Astrocyte (in vitro differentiated cells and primary cell): ENCODE measurements at regions not wholly inside any gene's neighbourhood (a gene's known extent, or its start where the extent isn't known, plus 50 kb on each side); places are given as distances from the start of the nearest gene placed in this dataset.

Source experiments
- DNase-seq: peaks from one replicate; pipeline ENCODE4 v3.0.0-alpha.2; 2010; ENCODE audit warnings: low read depth
- FAIRE-seq: peaks from 2 replicates; lab custom pipeline; 2011; peaks lifted over from hg19 to GRCh38; lab: Jason Lieb, UNC
- H2AFZ ChIP-seq: 2 replicates; pipeline ENCODE4 v1.6.0; 2012; ENCODE audit warnings: low read depth, low read length, inconsistent platforms
- H3K27ac ChIP-seq: 2 replicates; pipeline ENCODE4 v1.5.1; 2011; ENCODE audit warnings: low read depth, low read length, inconsistent platforms
- H3K27me3 ChIP-seq: 2 replicates; pipeline ENCODE4 v1.6.0; 2011; ENCODE audit warnings: low read length, inconsistent platforms; ENCODE audit not compliant: insufficient read depth
- H3K36me3 ChIP-seq: 2 replicates; pipeline ENCODE4 v1.5.1; 2011; ENCODE audit warnings: low read length, inconsistent platforms; ENCODE audit not compliant: insufficient read depth
- H3K4me1 ChIP-seq: 2 replicates; pipeline ENCODE4 v1.5.1; 2011; ENCODE audit warnings: low read length, inconsistent platforms; ENCODE audit not compliant: insufficient read depth
- H3K4me2 ChIP-seq: 2 replicates; pipeline ENCODE4 v1.6.0; 2012; ENCODE audit warnings: low read length, inconsistent platforms
- H3K4me3 ChIP-seq: 2 replicates; pipeline ENCODE4 v1.5.1; 2011; ENCODE audit warnings: low read depth, mild to moderate bottlenecking, low read length, inconsistent platforms; ENCODE audit not compliant: insufficient read depth
- H3K79me2 ChIP-seq: 2 replicates; pipeline ENCODE4 v1.6.0; 2012; ENCODE audit warnings: mild to moderate bottlenecking, low read length, inconsistent platforms; ENCODE audit not compliant: insufficient read depth
- H3K9ac ChIP-seq: 2 replicates; pipeline ENCODE4 v1.6.0; 2012; ENCODE audit warnings: mild to moderate bottlenecking, low read length, inconsistent platforms
- H3K9me3 ChIP-seq: 2 replicates; pipeline ENCODE4 v1.5.1; 2012; ENCODE audit warnings: low read depth, mild to moderate bottlenecking, low read length, inconsistent platforms; ENCODE audit not compliant: insufficient read depth
- H4K20me1 ChIP-seq: 2 replicates; pipeline ENCODE4 v1.6.0; 2012; ENCODE audit warnings: low read length, inconsistent platforms; ENCODE audit not compliant: insufficient read depth
- H3K27ac Mint-ChIP-seq: one replicate; pipeline ENCODE4 v1.8.0; 2021; ENCODE audit warnings: mild to moderate bottlenecking, mixed read lengths; ENCODE audit not compliant: unreplicated experiment
- H3K27me3 Mint-ChIP-seq: one replicate; pipeline ENCODE4 v1.8.0; 2021; ENCODE audit warnings: low read depth, mixed read lengths; ENCODE audit not compliant: unreplicated experiment
- H3K36me3 Mint-ChIP-seq: one replicate; pipeline ENCODE4 v1.8.0; 2021; ENCODE audit warnings: low read depth, mixed read lengths; ENCODE audit not compliant: unreplicated experiment
- H3K4me1 Mint-ChIP-seq: one replicate; pipeline ENCODE4 v1.8.0; 2021; ENCODE audit warnings: low read depth, mixed read lengths; ENCODE audit not compliant: unreplicated experiment
- H3K4me3 Mint-ChIP-seq: one replicate; pipeline ENCODE4 v1.8.0; 2021; ENCODE audit warnings: mild to moderate bottlenecking, moderate library complexity, mixed read lengths; ENCODE audit not compliant: unreplicated experiment
- H3K9me3 Mint-ChIP-seq: one replicate; pipeline ENCODE4 v1.8.0; 2021; ENCODE audit warnings: mild to moderate bottlenecking, mixed read lengths; ENCODE audit not compliant: unreplicated experiment
- CTCF ChIP-seq: IDR thresholded peaks from 2 replicates; pipeline ENCODE4 v1.5.1; 2011; ENCODE audit warnings: low read depth, mild to moderate bottlenecking, inconsistent platforms, low read length, moderate library complexity; ENCODE audit not compliant: insufficient read depth
- EZH2 ChIP-seq: IDR thresholded peaks from 2 replicates; pipeline ENCODE4 v1.6.1; 2012; ENCODE audit warnings: mild to moderate bottlenecking, low read length, inconsistent platforms; ENCODE audit not compliant: insufficient read depth

DNA sequence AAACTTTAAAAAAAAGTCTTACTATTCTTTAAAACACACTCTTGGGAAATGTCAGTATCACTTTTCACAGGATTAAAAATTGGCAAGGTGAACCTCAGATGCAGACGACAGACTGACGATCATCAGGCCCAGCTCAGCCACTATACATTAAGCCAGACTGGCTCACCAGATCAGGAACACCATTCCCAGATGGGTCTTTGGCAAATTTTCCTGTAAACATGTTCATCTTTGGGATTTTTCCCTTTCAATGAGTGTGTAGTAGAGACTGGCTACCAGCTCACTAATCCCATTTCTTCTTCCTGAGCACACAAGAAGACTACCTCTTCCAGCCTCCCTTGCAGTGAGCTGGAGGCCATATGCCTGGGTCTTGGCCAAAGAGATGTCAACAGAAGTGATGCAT lies 142.7 kb upstream of the CHST15 start:
- Histone ChIP-seq H3K9me3 (peaks cover under 1% of the 10 kb centered on the region), H2AFZ (no peak overlapping the region), H3K4me3 (no peak overlapping the region), H3K27me3 (no peaks in the 10 kb centered on the region), H3K4me1 (no peaks in the 10 kb centered on the region), H3K9ac (no peak overlapping the region), H3K79me2 (no peaks in the 10 kb centered on the region), H3K4me2 (no peak overlapping the region), H4K20me1 (no peaks in the 10 kb centered on the region), H3K36me3 (no peaks in the 10 kb centered on the region), H3K27ac (no peak overlapping the region)
- Mint-ChIP-seq H3K4me1 (no peaks in the 10 kb centered on the region), H3K36me3 (no peaks in the 10 kb centered on the region), H3K9me3 (peaks cover 4% of the 10 kb centered on the region), H3K27me3 (peaks cover 27% of the 10 kb centered on the region), H3K27ac (no peak overlapping the region), H3K4me3 (no peak overlapping the region)
- DNase-seq: no peak
- no peak for TF ChIP-seq CTCF
- no peak for FAIRE-seq

GRCh38 chr10:124235232-124235631 lies 141.8 kb upstream of the CHST15 start:
- Mint-ChIP-seq H3K36me3 (no peaks in the 10 kb centered on the region), H3K4me3 (no peak overlapping the region), H3K9me3 (peaks cover 13% of the 10 kb centered on the region), H3K27me3 (peaks cover 26% of the 10 kb centered on the region), H3K27ac (no peak overlapping the region), H3K4me1 (no peaks in the 10 kb centered on the region)
- H3K4me2 ChIP-seq: no peak overlapping the region
- H3K79me2 ChIP-seq: no peaks in the 10 kb centered on the region
- H3K36me3 ChIP-seq: no peaks in the 10 kb centered on the region
- no peaks in the 10 kb centered on the region for H4K20me1 ChIP-seq
- no peak overlapping the region for H3K9ac ChIP-seq
- no peak overlapping the region for H2AFZ ChIP-seq
- H3K4me3 ChIP-seq: no peak overlapping the region
- no peaks in the 10 kb centered on the region for H3K27me3 ChIP-seq
- no peak overlapping the region for H3K27ac ChIP-seq
- FAIRE-seq: no peak
- DNase-seq: no peak
- TF ChIP-seq CTCF: no peak
- no peak for TF ChIP-seq EZH2
- no peaks in the 10 kb centered on the region for H3K4me1 ChIP-seq
- peaks cover 6% of the 10 kb centered on the region for H3K9me3 ChIP-seq

GRCh38 chr10:124233546-124234138 lies 140.2 kb upstream of the CHST15 start:
- no peaks in the 10 kb centered on the region for H3K27me3 ChIP-seq
- H3K27ac ChIP-seq: no peak overlapping the region
- no peaks in the 10 kb centered on the region for H3K79me2 ChIP-seq
- no peak overlapping the region for H3K4me3 ChIP-seq
- no peak for FAIRE-seq
- Mint-ChIP-seq H3K9me3 (peaks cover 18% of the 10 kb centered on the region), H3K4me3 (no peak overlapping the region), H3K27ac (no peak overlapping the region), H3K4me1 (no peaks in the 10 kb centered on the region), H3K27me3 (peaks cover 26% of the 10 kb centered on the region), H3K36me3 (no peaks in the 10 kb centered on the region)
- no peaks in the 10 kb centered on the region for H4K20me1 ChIP-seq
- TF ChIP-seq EZH2 (no peak), CTCF (no peak)
- H3K9me3 ChIP-seq: peaks cover 13% of the 10 kb centered on the region
- no peaks in the 10 kb centered on the region for H3K36me3 ChIP-seq
- H3K9ac ChIP-seq: no peak overlapping the region
- DNase-seq: no peak
- no peak overlapping the region for H3K4me2 ChIP-seq
- no peak overlapping the region for H2AFZ ChIP-seq
- H3K4me1 ChIP-seq: no peaks in the 10 kb centered on the region
